Thyroid gland (tissue), 4 donors: ENCODE measurements at regions not wholly inside any gene's neighbourhood (a gene's known extent, or its start where the extent isn't known, plus 50 kb on each side); places are given as distances from the start of the nearest gene placed in this dataset.

ENCODE experiments used
- DNase-seq, 2 donors: peaks; one replicate each; pipeline ENCODE4 v3.0.0-alpha.2; 2019
- H3K27ac ChIP-seq, 3 donors: fragments of 200-600 bp; sonication (generic); 1 replicate in 2 of 3; 2 replicates in 1 of 3; pipeline ENCODE4 v1.5.1; 2016 to 2019; ENCODE audit warnings: mild to moderate bottlenecking in 1 of 3, moderate library complexity in 1 of 3
- H3K27me3 ChIP-seq: fragments of 200-600 bp; sonication (generic); one replicate; pipeline ENCODE4 v1.5.1; 2019
- H3K36me3 ChIP-seq, 2 donors: fragments of 200-600 bp; sonication (generic); one replicate each; pipeline ENCODE4 v1.5.1; 2016 to 2019
- H3K4me1 ChIP-seq, 2 donors: fragments of 200-600 bp; sonication (generic); one replicate each; pipeline ENCODE4 v1.5.1; 2017 to 2019
- H3K4me3 ChIP-seq, 3 donors: fragments of 200-600 bp; sonication (generic); replicated peaks in 1 of 3; 1 replicate in 2 of 3; 2 replicates in 1 of 3; pipeline ENCODE4 v1.5.1; 2016; ENCODE audit warnings: mild to moderate bottlenecking in 1 of 3
- H3K9me3 ChIP-seq: fragments of 200-600 bp; sonication (generic); one replicate; pipeline ENCODE4 v1.5.1; 2017
- CTCF ChIP-seq, 6 experiments: fragments of 200-600 bp in 3 of 6; fragments of 450-650 bp in 3 of 6; sonication (generic) in 3 of 6; IDR thresholded peaks; one replicate each; pipeline ENCODE4 v1.5.1; 2016 to 2019; ENCODE audit warnings: antibody characterized with exemption in 6 of 6, mild to moderate bottlenecking in 2 of 6, inconsistent platforms in 1 of 6, moderate library complexity in 1 of 6
- POLR2A ChIP-seq, 2 donors: fragments of 450-650 bp; IDR thresholded peaks; one replicate each; pipeline ENCODE4 v1.6.1; 2017; ENCODE audit warnings: antibody characterized with exemption in 2 of 2, mild to moderate bottlenecking in 2 of 2, moderate library complexity in 1 of 2
- WGBS, 2 donors: methylation state at CpG; one replicate each; pipeline ENCODE4 v1.1.5; 2017; 5-methylcytosine and 5-hydroxymethylcytosine counted together
- intact Hi-C: fragments of 100-400 bp; cut with DNase I; formaldehyde crosslinking; loops from one replicate; pipeline ENCODE4 v1.15.1; 2023

- no peak overlapping the region for H3K27ac ChIP-seq
- no peaks in the 10 kb centered on the region for H3K36me3 ChIP-seq
- 75 to 76% methylated on average over 4 of the region's 4 CpGs for WGBS, 2 donors
- no peaks in the 10 kb centered on the region for H3K4me1 ChIP-seq
- H3K27me3 ChIP-seq: no peaks in the 10 kb centered on the region
- DNase-seq: no peak
- intact Hi-C loops: no loop called here
- H3K9me3 ChIP-seq: no peaks in the 10 kb centered on the region
- H3K4me3 ChIP-seq: no peak overlapping the region
- no peak for TF ChIP-seq CTCF (IDR thresholded peaks at IDR 0.05)
- no peak for TF ChIP-seq POLR2A (IDR thresholded peaks at IDR 0.05)
Observed at GRCh38 chr10:20455774-20456173, 441.3 kb downstream of the NEBL start.

GRCh38 chr10:20454331-20454730 is 442.8 kb downstream of the NEBL start:
- H3K27ac ChIP-seq: no peak overlapping the region
- H3K4me1 ChIP-seq: no peaks in the 10 kb centered on the region
- no peaks in the 10 kb centered on the region for H3K9me3 ChIP-seq
- no peak for DNase-seq
- H3K4me3 ChIP-seq: no peak overlapping the region
- TF ChIP-seq POLR2A (IDR thresholded peaks at IDR 0.05) (no peak), CTCF (IDR thresholded peaks at IDR 0.05) (no peak)
- intact Hi-C loops: no loop called here
- H3K36me3 ChIP-seq: no peaks in the 10 kb centered on the region
- no peaks in the 10 kb centered on the region for H3K27me3 ChIP-seq
- 81 to 83% methylated on average over 5 of the region's 5 CpGs for WGBS, 2 donors

GRCh38 chr10:20446561-20447193 is 450.4 kb downstream of the NEBL start:
- Histone ChIP-seq H3K4me1 (no peaks in the 10 kb centered on the region), H3K27ac (no peak overlapping the region), H3K9me3 (no peaks in the 10 kb centered on the region), H3K4me3 (no peak overlapping the region), H3K36me3 (no peaks in the 10 kb centered on the region), H3K27me3 (no peaks in the 10 kb centered on the region)
- TF ChIP-seq POLR2A (IDR thresholded peaks at IDR 0.05) (no peak), CTCF (IDR thresholded peaks at IDR 0.05) (no peak)
- DNase-seq: no peak
- intact Hi-C loops: no loop called here

- no peak overlapping the region for H3K4me3 ChIP-seq
- no peaks in the 10 kb centered on the region for H3K36me3 ChIP-seq
- DNase-seq: no peak
- intact Hi-C loops: no loop called here
- H3K4me1 ChIP-seq: no peaks in the 10 kb centered on the region
- H3K9me3 ChIP-seq: no peaks in the 10 kb centered on the region
- TF ChIP-seq POLR2A (IDR thresholded peaks at IDR 0.05) (no peak), CTCF (IDR thresholded peaks at IDR 0.05) (no peak)
- no peak overlapping the region for H3K27ac ChIP-seq
- H3K27me3 ChIP-seq: no peaks in the 10 kb centered on the region
Observed at GRCh38 chr10:20443094-20443493, 454.0 kb downstream of the NEBL start.

- WGBS, 2 donors: 77 to 86% methylated on average over 2 of the region's 2 CpGs
- H3K4me3 ChIP-seq: no peak overlapping the region
- H3K27me3 ChIP-seq: no peaks in the 10 kb centered on the region
Observed at GRCh38 chr10:20429742-20430141, 467.4 kb downstream of the NEBL start.

More at GRCh38 chr10:20429742-20430141, 467.4 kb downstream of the NEBL start:
- H3K9me3 ChIP-seq: no peaks in the 10 kb centered on the region
- H3K36me3 ChIP-seq: no peaks in the 10 kb centered on the region
- no peak for TF ChIP-seq CTCF (IDR thresholded peaks at IDR 0.05)
- no peak for TF ChIP-seq POLR2A (IDR thresholded peaks at IDR 0.05)
- no peaks in the 10 kb centered on the region for H3K4me1 ChIP-seq
- intact Hi-C loops: no loop called here
- no peak for DNase-seq
- no peak overlapping the region for H3K27ac ChIP-seq
